Mesendoderm (in vitro differentiated cells): ENCODE measurements at regions not wholly inside any gene's neighbourhood (a gene's known extent, or its start where the extent isn't known, plus 50 kb on each side); places are given as distances from the start of the nearest gene placed in this dataset.
"Not testable (repeated sequence)": the region's sequence is repeated elsewhere in the genome, so short reads cannot be mapped to it uniquely, and the experiment has no call there.

Source experiments
- DNase-seq: peaks from one replicate; pipeline ENCODE4 v3.0.0; 2013
- H2AK5ac ChIP-seq: 2 replicates; pipeline ENCODE4 v1.6.1; 2013; ENCODE audit warnings: low read length, inconsistent platforms
- H2BK120ac ChIP-seq: 2 replicates; pipeline ENCODE4 v1.6.1; 2013; ENCODE audit warnings: low read depth, mild to moderate bottlenecking, low read length, moderate library complexity, mixed read lengths
- H2BK15ac ChIP-seq: replicated peaks from 2 replicates; pipeline ENCODE4 v1.6.1; 2013; ENCODE audit warnings: low read depth, mild to moderate bottlenecking, moderate library complexity
- H2BK5ac ChIP-seq: 2 replicates; pipeline ENCODE4 v1.6.1; 2013; ENCODE audit warnings: low read length, inconsistent platforms
- H3K18ac ChIP-seq: 2 replicates; pipeline ENCODE4 v1.6.1; 2013; ENCODE audit warnings: mild to moderate bottlenecking, low read length, mixed read lengths
- H3K23ac ChIP-seq: one replicate; pipeline ENCODE4 v1.6.1; 2013; ENCODE audit warnings: low read length
- H3K27ac ChIP-seq: 2 replicates; pipeline ENCODE4 v1.5.1; 2013; ENCODE audit warnings: low read depth, mild to moderate bottlenecking, inconsistent platforms, low read length, moderate library complexity
- H3K27me3 ChIP-seq: 2 replicates; pipeline ENCODE4 v1.6.1; 2013; ENCODE audit warnings: low read length, control low read depth, mild to moderate bottlenecking, inconsistent platforms; ENCODE audit not compliant: insufficient read depth, poor library complexity
- H3K36me3 ChIP-seq: 2 replicates; pipeline ENCODE4 v1.6.1; 2013; ENCODE audit warnings: low read length, inconsistent platforms; ENCODE audit not compliant: control insufficient read depth, insufficient read depth
- H3K4ac ChIP-seq: one replicate; pipeline ENCODE4 v1.6.1; 2013; ENCODE audit warnings: low read depth, mild to moderate bottlenecking, low read length, moderate library complexity
- H3K4me1 ChIP-seq: 2 replicates; pipeline ENCODE4 v1.6.1; 2013; ENCODE audit warnings: low read depth, low read length, inconsistent platforms; ENCODE audit not compliant: control insufficient read depth
- H3K4me2 ChIP-seq: 2 replicates; pipeline ENCODE4 v1.6.1; 2013; ENCODE audit warnings: low read length
- H3K4me3 ChIP-seq: 2 replicates; pipeline ENCODE4 v1.5.1; 2013; ENCODE audit warnings: mild to moderate bottlenecking, low read length
- H3K56ac ChIP-seq: one replicate; pipeline ENCODE4 v1.6.1; 2013; ENCODE audit warnings: low read length
- H3K79me1 ChIP-seq: 2 replicates; pipeline ENCODE4 v1.6.1; 2013; ENCODE audit warnings: low read length, inconsistent platforms
- H3K79me2 ChIP-seq: 2 replicates; pipeline ENCODE4 v1.6.1; 2013; ENCODE audit warnings: mild to moderate bottlenecking, low read length; ENCODE audit not compliant: control insufficient read depth, insufficient read depth
- H3K9ac ChIP-seq: 2 replicates; pipeline ENCODE4 v1.6.1; 2013; ENCODE audit warnings: low read length, inconsistent platforms
- H4K5ac ChIP-seq: one replicate; pipeline ENCODE4 v1.6.1; 2013; ENCODE audit warnings: low read length
- H4K8ac ChIP-seq: one replicate; pipeline ENCODE4 v1.6.1; 2013; ENCODE audit warnings: low read depth, mild to moderate bottlenecking, control low read depth, low read length, moderate library complexity
- whole genome bisulfite sequencing: extraction: QIAGEN DNeasy Blood & Tissue Kit; methylation state at CpG from one replicate; pipeline ENCODE4 v1.1.7; 2013; ENCODE audit warnings: low lambda C conversion rate, missing lambda C conversion rate; ENCODE audit not compliant: insufficient coverage; ENCODE audit errors: extremely low coverage; 5-methylcytosine and 5-hydroxymethylcytosine counted together

GRCh38 chr10:4150676-4151075 lies 365.7 kb upstream of the KLF6 start:
- Histone ChIP-seq H4K5ac (no peak overlapping the region), H2AK5ac (no peak overlapping the region), H3K27ac (no peak overlapping the region)

GRCh38 chr10:4149460-4149859 lies 364.5 kb upstream of the KLF6 start:
- H3K27me3 ChIP-seq, H2AK5ac ChIP-seq, DNase-seq: not testable (repeated sequence)

More at GRCh38 chr10:4150676-4151075, 365.7 kb upstream of the KLF6 start:
- H3K79me1 ChIP-seq, result no peaks in the 10 kb centered on the region
- H2BK5ac ChIP-seq, result no peak overlapping the region
- WGBS, result no CpG with 5 or more reads among the region's 4 CpGs
- no peak overlapping the region for H2BK120ac ChIP-seq
- H3K18ac ChIP-seq, result peak overlapping the region; percentile 92
- H3K27me3 ChIP-seq, result no peaks in the 10 kb centered on the region
- no peak overlapping the region for H3K9ac ChIP-seq
- no peak overlapping the region for H3K4ac ChIP-seq
- no peak overlapping the region for H3K23ac ChIP-seq
- H3K56ac ChIP-seq, result no peak overlapping the region
- H2BK15ac ChIP-seq, result peak overlapping the region; percentile 67
- H3K4me3 ChIP-seq, result no peak overlapping the region
- DNase-seq, result no peak
- no peaks in the 10 kb centered on the region for H3K79me2 ChIP-seq
- no peak overlapping the region for H3K4me2 ChIP-seq
- H3K4me1 ChIP-seq, result no peaks in the 10 kb centered on the region
- H3K36me3 ChIP-seq, result no peaks in the 10 kb centered on the region
- no peak overlapping the region for H4K8ac ChIP-seq

GRCh38 chr10:4147245-4147644 lies 362.2 kb upstream of the KLF6 start:
- DNase-seq, result no peak
- H3K27me3 ChIP-seq, result no peaks in the 10 kb centered on the region
- H2BK120ac ChIP-seq, result no peak overlapping the region
- H3K4me1 ChIP-seq, result no peaks in the 10 kb centered on the region
- no peak overlapping the region for H4K8ac ChIP-seq
- H4K5ac ChIP-seq, result no peak overlapping the region
- no peaks in the 10 kb centered on the region for H3K79me1 ChIP-seq
- H2AK5ac ChIP-seq, result no peak overlapping the region
- H3K79me2 ChIP-seq, result no peaks in the 10 kb centered on the region
- no peak overlapping the region for H3K27ac ChIP-seq
- no peak overlapping the region for H3K4me2 ChIP-seq
- no peak overlapping the region for H2BK15ac ChIP-seq
- H3K4ac ChIP-seq, result no peak overlapping the region
- H3K23ac ChIP-seq, result no peak overlapping the region
- H3K4me3 ChIP-seq, result no peak overlapping the region
- no peak overlapping the region for H3K56ac ChIP-seq
- no peak overlapping the region for H2BK5ac ChIP-seq
- H3K18ac ChIP-seq, result no peak overlapping the region
- no peaks in the 10 kb centered on the region for H3K36me3 ChIP-seq
- no peak overlapping the region for H3K9ac ChIP-seq

More at GRCh38 chr10:4149460-4149859, 364.5 kb upstream of the KLF6 start:
- not testable (repeated sequence) for H2BK5ac ChIP-seq, H3K79me2 ChIP-seq, H3K18ac ChIP-seq, H3K23ac ChIP-seq, H3K27ac ChIP-seq, H3K4me1 ChIP-seq, H4K8ac ChIP-seq, H3K79me1 ChIP-seq, H3K4me2 ChIP-seq, H2BK120ac ChIP-seq, H3K36me3 ChIP-seq, H3K56ac ChIP-seq, H4K5ac ChIP-seq, H3K4me3 ChIP-seq, H3K9ac ChIP-seq, H2BK15ac ChIP-seq, H3K4ac ChIP-seq
- WGBS, result no CpG with 5 or more reads among the region's 14 CpGs

- Histone ChIP-seq H3K27ac (no peak overlapping the region), H3K9ac (no peak overlapping the region), H3K4me2 (no peak overlapping the region), H2AK5ac (no peak overlapping the region), H3K4ac (no peak overlapping the region), H3K79me1 (no peaks in the 10 kb centered on the region), H2BK120ac (no peak overlapping the region), H3K4me3 (no peak overlapping the region), H3K36me3 (no peaks in the 10 kb centered on the region), H4K8ac (no peak overlapping the region), H3K79me2 (no peaks in the 10 kb centered on the region), H2BK5ac (no peak overlapping the region), H3K4me1 (no peaks in the 10 kb centered on the region), H3K23ac (no peak overlapping the region), H4K5ac (no peak overlapping the region), H2BK15ac (no peak overlapping the region), H3K27me3 (no peaks in the 10 kb centered on the region), H3K56ac (no peak overlapping the region), H3K18ac (no peak overlapping the region)
- no peak for DNase-seq
- no CpG with 5 or more reads among the region's 6 CpGs for WGBS
Observed at GRCh38 chr10:4144817-4145216, 359.8 kb upstream of the KLF6 start.

DNA sequence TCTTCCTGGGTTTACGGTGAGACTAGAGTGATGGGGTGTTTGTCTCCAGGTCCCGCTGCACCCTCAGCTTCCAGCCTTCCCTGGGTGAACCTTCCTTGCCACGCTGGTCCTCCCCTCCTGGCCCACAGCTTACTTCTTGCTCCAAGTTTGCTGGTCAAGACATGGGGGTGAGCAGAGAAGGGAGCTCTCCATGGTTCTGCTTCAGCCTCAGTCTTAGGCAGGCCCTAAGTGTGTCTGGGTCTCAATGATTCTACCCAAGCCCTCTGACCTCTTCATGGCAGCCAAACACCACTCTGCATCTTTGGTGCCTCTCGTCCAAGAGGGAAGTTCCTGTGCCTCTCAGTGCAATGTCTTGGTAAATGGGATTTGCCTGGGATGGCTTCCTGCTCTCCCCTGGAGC lies 356.5 kb upstream of the KLF6 start:
- H3K9ac ChIP-seq, result no peak overlapping the region
- H3K27ac ChIP-seq, result no peak overlapping the region
- H4K5ac ChIP-seq, result no peak overlapping the region
- peak; percentile 55 for DNase-seq
- no peak overlapping the region for H3K4me3 ChIP-seq
- H3K56ac ChIP-seq, result no peak overlapping the region
- no peaks in the 10 kb centered on the region for H3K79me1 ChIP-seq
- no peak overlapping the region for H3K23ac ChIP-seq
- H3K4me1 ChIP-seq, result no peaks in the 10 kb centered on the region
- no peak overlapping the region for H2AK5ac ChIP-seq
- H2BK120ac ChIP-seq, result no peak overlapping the region
- no peaks in the 10 kb centered on the region for H3K36me3 ChIP-seq
- no peak overlapping the region for H2BK15ac ChIP-seq
- no peak overlapping the region for H3K18ac ChIP-seq
- no CpG with 5 or more reads among the region's 4 CpGs for WGBS
- no peak overlapping the region for H4K8ac ChIP-seq
- no peaks in the 10 kb centered on the region for H3K79me2 ChIP-seq
- H3K4me2 ChIP-seq, result no peak overlapping the region
- H2BK5ac ChIP-seq, result no peak overlapping the region
- H3K27me3 ChIP-seq, result no peaks in the 10 kb centered on the region
- H3K4ac ChIP-seq, result no peak overlapping the region

- no peak overlapping the region for H3K27ac ChIP-seq
- H3K4me1 ChIP-seq, result no peaks in the 10 kb centered on the region
- no peak overlapping the region for H4K8ac ChIP-seq
- no peak overlapping the region for H2BK15ac ChIP-seq
- no peak overlapping the region for H2AK5ac ChIP-seq
- no peaks in the 10 kb centered on the region for H3K79me2 ChIP-seq
- no peak for DNase-seq
- WGBS, result no CpG with 5 or more reads among the region's 3 CpGs
- no peak overlapping the region for H3K23ac ChIP-seq
- H3K9ac ChIP-seq, result no peak overlapping the region
- H2BK120ac ChIP-seq, result no peak overlapping the region
- H3K4me2 ChIP-seq, result no peak overlapping the region
- H3K18ac ChIP-seq, result no peak overlapping the region
- H3K4ac ChIP-seq, result no peak overlapping the region
- H3K56ac ChIP-seq, result no peak overlapping the region
- no peak overlapping the region for H4K5ac ChIP-seq
- no peaks in the 10 kb centered on the region for H3K79me1 ChIP-seq
- no peak overlapping the region for H3K4me3 ChIP-seq
- no peak overlapping the region for H2BK5ac ChIP-seq
- no peaks in the 10 kb centered on the region for H3K27me3 ChIP-seq
- H3K36me3 ChIP-seq, result no peaks in the 10 kb centered on the region
Observed at GRCh38 chr10:4138146-4138721, 353.2 kb upstream of the KLF6 start.
